GM12874 (cell line): ENCODE measurements at regions not wholly inside any gene's neighbourhood (a gene's known extent, or its start where the extent isn't known, plus 50 kb on each side); places are given as distances from the start of the nearest gene placed in this dataset.

Source experiments
- TF ChIP-seq, protein P1 (sequence below): IDR thresholded peaks from 2 replicates; pipeline ENCODE4 v1.5.1; 2011; ENCODE audit warnings: low read depth, mild to moderate bottlenecking, control low read depth, low read length, moderate library complexity; ENCODE audit not compliant: insufficient read depth

DNA sequence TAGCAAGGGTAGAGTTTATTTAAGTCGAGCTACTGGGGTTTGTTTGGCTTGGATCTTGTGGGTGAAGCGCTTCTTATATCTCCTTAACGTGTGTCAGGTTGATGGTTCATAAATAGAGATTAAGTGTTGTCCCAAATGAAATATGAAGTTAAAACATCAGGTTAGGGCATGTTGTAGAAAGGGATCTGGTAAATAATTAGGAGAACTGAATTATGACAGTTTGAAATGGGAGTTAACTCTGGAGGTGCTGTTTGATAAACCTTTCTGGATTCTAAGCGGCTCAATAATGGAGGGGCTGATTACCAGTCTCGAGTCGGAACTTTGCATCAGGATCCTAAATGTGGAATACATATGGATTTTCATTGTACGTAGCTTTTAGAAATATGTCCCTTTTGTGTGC, 717.0 kb upstream of the WWC1 start:
- TF ChIP-seq, protein P1, sequence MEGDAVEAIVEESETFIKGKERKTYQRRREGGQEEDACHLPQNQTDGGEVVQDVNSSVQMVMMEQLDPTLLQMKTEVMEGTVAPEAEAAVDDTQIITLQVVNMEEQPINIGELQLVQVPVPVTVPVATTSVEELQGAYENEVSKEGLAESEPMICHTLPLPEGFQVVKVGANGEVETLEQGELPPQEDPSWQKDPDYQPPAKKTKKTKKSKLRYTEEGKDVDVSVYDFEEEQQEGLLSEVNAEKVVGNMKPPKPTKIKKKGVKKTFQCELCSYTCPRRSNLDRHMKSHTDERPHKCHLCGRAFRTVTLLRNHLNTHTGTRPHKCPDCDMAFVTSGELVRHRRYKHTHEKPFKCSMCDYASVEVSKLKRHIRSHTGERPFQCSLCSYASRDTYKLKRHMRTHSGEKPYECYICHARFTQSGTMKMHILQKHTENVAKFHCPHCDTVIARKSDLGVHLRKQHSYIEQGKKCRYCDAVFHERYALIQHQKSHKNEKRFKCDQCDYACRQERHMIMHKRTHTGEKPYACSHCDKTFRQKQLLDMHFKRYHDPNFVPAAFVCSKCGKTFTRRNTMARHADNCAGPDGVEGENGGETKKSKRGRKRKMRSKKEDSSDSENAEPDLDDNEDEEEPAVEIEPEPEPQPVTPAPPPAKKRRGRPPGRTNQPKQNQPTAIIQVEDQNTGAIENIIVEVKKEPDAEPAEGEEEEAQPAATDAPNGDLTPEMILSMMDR, result no peak

DNA sequence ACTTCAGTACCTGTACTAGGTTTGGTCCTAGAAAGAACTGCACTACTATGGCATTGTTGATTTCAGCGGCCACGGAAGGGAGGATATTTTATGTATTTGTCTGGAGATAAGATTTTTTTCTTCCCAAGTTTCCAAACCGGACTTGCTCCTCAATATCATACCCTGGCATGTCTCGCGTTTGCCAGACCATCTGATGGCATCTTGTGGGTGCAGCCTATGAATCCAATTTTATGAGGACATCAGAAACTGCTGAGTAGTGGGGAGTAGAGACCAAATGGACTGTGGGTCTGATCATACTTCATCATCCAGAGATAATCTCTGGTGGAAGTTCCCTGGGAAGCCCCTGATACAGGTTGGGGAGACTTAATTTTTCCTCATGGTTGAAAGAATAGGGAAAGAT, 716.1 kb upstream of the WWC1 start:
- TF ChIP-seq, protein P1, result no peak

DNA sequence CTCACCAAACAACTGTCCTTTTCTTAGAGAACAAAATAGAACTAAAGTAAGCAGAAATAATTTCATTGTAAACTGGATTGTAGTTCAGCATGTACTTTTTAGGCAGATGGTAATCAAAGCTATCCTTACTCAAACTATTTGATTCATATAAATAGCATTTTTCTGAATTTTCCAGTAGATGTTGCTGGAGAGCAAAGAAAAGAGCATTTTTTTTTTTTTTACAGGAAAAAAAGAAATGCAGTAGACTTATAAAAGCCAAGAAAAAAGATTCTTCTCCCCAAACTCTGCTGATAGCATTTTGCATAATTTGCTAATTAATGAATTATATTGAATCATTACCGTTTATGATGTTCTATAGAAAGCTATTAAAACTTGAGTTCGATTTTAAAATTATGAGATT, 715.3 kb upstream of the WWC1 start:
- TF ChIP-seq, protein P1, result no peak

DNA sequence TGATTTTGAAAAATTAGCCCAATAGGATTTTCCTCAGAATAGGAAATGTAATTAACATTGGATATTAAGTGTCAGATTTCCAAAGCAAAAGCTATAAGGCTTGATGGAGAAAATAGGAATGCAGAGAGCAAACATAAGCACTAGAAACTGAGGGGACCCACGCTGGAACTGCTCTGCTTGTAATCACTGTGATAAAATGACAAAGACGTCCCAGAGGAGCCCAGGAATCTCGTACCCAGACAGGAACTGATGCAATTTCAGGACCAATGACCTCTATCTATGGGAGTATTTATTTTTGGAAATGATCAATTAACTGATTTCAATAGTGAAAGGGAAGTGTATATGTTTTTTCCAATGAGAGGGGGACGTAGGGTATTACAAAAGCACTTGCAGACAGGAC, 714.5 kb upstream of the WWC1 start:
- TF ChIP-seq, protein P1, result no peak

DNA sequence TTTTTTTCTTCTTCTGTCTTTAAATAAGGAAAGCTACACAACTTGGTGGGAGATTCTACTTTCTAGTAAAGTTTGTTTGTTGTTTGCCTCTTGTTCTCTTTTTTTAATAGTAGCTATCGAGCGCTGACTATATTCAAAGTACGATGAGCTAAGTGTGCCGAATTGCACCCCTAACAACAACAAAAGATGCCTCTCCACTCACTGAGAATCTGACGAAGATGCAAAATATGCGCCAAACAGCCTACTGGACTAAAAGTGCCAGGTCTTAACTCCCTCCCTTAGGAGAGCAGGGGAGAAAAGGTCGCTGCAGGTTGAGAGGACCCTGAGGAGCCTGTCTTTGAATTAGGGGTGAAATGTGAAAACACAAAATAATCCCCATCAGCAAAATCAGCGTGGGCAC, 713.8 kb upstream of the WWC1 start:
- TF ChIP-seq, protein P1, result no peak

DNA sequence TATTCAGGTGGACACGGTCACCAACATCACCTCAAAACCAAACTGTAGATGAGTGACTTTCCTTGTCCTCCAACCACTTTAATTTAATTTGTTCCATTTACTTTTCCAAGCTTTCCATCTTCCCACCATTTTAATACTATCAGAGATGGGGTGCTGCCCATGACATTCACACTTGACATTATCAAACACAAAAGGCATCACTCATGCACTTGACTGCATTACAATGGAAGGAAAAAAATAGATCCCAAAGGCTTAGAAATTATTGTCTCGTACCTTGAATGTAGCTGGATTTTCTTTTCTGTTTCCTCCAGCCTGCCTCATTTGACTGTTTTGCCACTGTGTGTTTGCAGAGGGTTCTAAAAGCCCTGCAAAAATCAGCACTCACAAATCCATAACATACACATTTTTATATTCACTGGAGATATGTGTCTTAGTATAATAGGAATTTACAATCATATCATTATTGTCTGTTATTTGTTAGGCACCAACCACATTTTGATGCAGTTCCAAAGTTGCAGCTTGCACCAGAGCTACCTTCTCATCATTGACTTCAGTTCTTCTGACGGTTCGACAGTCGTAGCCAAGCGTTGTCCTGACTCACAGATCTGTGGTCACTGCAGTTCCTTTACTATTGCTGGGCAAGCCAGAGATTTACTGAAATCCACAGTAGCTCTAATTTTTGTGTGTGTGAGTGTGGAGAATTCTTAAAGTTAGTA, 712.3 kb upstream of the WWC1 start:
- TF ChIP-seq, protein P1, result no peak

DNA sequence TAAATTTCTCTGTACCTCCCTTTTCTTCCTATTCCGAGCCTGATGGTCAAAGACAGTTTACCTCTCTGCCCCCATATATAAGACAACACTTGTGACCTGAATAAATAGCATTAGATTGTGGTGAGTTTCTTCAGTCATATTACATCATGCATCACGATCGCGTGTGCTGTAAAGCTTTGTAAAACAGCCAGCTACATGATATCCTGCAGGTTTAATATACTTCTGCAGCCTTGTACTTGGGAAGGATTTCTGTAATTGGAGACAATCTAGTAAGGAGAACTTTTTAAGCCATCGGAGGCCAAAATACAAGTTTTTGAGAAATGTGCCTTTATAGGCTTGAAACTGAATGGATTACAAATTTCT, 711.8 kb upstream of the WWC1 start:
- TF ChIP-seq, protein P1, result no peak
